Caco-2 (cell line): ENCODE measurements at regions not wholly inside any gene's neighbourhood (a gene's known extent, or its start where the extent isn't known, plus 50 kb on each side); places are given as distances from the start of the nearest gene placed in this dataset.

Experiments
- BruUV-seq: library from RNA; stranded (reverse); fragments of 400-500 nt; replicated peaks from 2 replicates; lab custom pipeline; 2021; lab: Mats Ljungman, UMichigan
- CTCF ChIA-PET: fragments of 300-600 bp; sonication (Branson Sonifier 250); formaldehyde crosslinking; loops from one replicate; lab custom pipeline; 2022; ENCODE audit warnings: antibody characterized with exemption; lab: Charles Lee
- POLR2A ChIA-PET: fragments of 300-600 bp; sonication (Branson Sonifier 250); formaldehyde crosslinking; loops from one replicate; lab custom pipeline; 2022; ENCODE audit warnings: antibody characterized with exemption; lab: Charles Lee
- DNase-seq, 2 experiments: peaks; one replicate each; pipeline versions ENCODE4 v3.0.0 to v3.0.0-alpha.2; 2020 to 2022
- H3K27me3 ChIP-seq: replicated peaks from 2 replicates; pipeline ENCODE4 v1.6.0; 2011; ENCODE audit warnings: low read length; ENCODE audit not compliant: control insufficient read depth, insufficient read depth
- H3K36me3 ChIP-seq: 2 replicates; pipeline ENCODE4 v1.5.1; 2011; ENCODE audit warnings: low read length; ENCODE audit not compliant: control insufficient read depth, insufficient read depth
- H3K4me1 ChIP-seq: fragments of 250-450 bp; sonication (Bioruptor Pico); 2 replicates; pipeline ENCODE4 v1.5.1; 2020; ENCODE audit warnings: mild to moderate bottlenecking
- H3K4me3 ChIP-seq: 2 replicates; pipeline ENCODE4 v1.5.1; 2011; ENCODE audit warnings: low read depth, mild to moderate bottlenecking, control low read depth, low read length
- H3K9me3 ChIP-seq: fragments of 250-450 bp; sonication (Bioruptor Pico); 2 replicates; pipeline ENCODE4 v1.5.1; 2020; ENCODE audit warnings: mild to moderate bottlenecking, moderate library complexity
- H3K27ac Mint-ChIP-seq: one replicate; pipeline ENCODE4 v1.8.0; 2022; ENCODE audit warnings: mixed read lengths; ENCODE audit not compliant: unreplicated experiment
- H3K27me3 Mint-ChIP-seq: one replicate; pipeline ENCODE4 v1.8.0; 2022; ENCODE audit warnings: mixed read lengths; ENCODE audit not compliant: insufficient read depth, unreplicated experiment
- H3K36me3 Mint-ChIP-seq: one replicate; pipeline ENCODE4 v1.8.0; 2022; ENCODE audit warnings: mild to moderate bottlenecking, mixed read lengths; ENCODE audit not compliant: insufficient read depth, unreplicated experiment
- H3K4me1 Mint-ChIP-seq: one replicate; pipeline ENCODE4 v1.8.0; 2022; ENCODE audit warnings: low read depth, mixed read lengths; ENCODE audit not compliant: unreplicated experiment
- H3K4me3 Mint-ChIP-seq: one replicate; pipeline ENCODE4 v1.8.0; 2022; ENCODE audit warnings: mild to moderate bottlenecking, moderate library complexity, mixed read lengths; ENCODE audit not compliant: unreplicated experiment
- H3K9me3 Mint-ChIP-seq: one replicate; pipeline ENCODE4 v1.8.0; 2022; ENCODE audit warnings: mixed read lengths; ENCODE audit not compliant: unreplicated experiment
- intact Hi-C: fragments of 100-400 bp; cut with micrococcal nuclease; formaldehyde crosslinking; loops from one replicate; pipeline ENCODE4 v1.10.0; 2022; ENCODE audit not compliant: unreplicated experiment
- TF ChIP-seq, protein P1 (sequence below), 2 experiments: fragments of 200-600 bp in 1 of 2; IDR thresholded peaks; 1 replicate in 1 of 2; 2 replicates in 1 of 2; pipeline versions ENCODE4 v1.5.1 to v1.8.0; 2011 to 2022; ENCODE audit warnings: antibody characterized with exemption in 1 of 2, control low read depth in 1 of 2, inconsistent platforms in 1 of 2, low read depth in 1 of 2, low read length in 1 of 2, mild to moderate bottlenecking in 1 of 2, moderate library complexity in 1 of 2; ENCODE audit not compliant: insufficient read depth in 1 of 2, severe bottlenecking in 1 of 2, unreplicated experiment in 1 of 2

- Histone ChIP-seq H3K9me3 (no peaks in the 10 kb centered on the region), H3K4me1 (peaks cover 10% of the 10 kb centered on the region; the same call in 1 of the 2 replicates), H3K36me3 (no peaks in the 10 kb centered on the region), H3K4me3 (no peak overlapping the region), H3K27me3 (no peaks in the 10 kb centered on the region)
- intact Hi-C loops: no loop called here
- TF ChIP-seq, protein P1, sequence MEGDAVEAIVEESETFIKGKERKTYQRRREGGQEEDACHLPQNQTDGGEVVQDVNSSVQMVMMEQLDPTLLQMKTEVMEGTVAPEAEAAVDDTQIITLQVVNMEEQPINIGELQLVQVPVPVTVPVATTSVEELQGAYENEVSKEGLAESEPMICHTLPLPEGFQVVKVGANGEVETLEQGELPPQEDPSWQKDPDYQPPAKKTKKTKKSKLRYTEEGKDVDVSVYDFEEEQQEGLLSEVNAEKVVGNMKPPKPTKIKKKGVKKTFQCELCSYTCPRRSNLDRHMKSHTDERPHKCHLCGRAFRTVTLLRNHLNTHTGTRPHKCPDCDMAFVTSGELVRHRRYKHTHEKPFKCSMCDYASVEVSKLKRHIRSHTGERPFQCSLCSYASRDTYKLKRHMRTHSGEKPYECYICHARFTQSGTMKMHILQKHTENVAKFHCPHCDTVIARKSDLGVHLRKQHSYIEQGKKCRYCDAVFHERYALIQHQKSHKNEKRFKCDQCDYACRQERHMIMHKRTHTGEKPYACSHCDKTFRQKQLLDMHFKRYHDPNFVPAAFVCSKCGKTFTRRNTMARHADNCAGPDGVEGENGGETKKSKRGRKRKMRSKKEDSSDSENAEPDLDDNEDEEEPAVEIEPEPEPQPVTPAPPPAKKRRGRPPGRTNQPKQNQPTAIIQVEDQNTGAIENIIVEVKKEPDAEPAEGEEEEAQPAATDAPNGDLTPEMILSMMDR (IDR thresholded peaks at IDR 0.05; ENCODE audit: insufficient read depth in 1 of 2, low read depth in 1 of 2, low read length in 1 of 2, severe bottlenecking in 1 of 2, unreplicated experiment in 1 of 2): no peak
- Mint-ChIP-seq H3K27ac (no peak overlapping the region), H3K27me3 (peaks cover 6% of the 10 kb centered on the region), H3K4me3 (no peak overlapping the region), H3K36me3 (peaks cover 5% of the 10 kb centered on the region), H3K9me3 (no peaks in the 10 kb centered on the region), H3K4me1 (peaks cover 18% of the 10 kb centered on the region)
- BruUV-seq: no TSS peak
- DNase-seq: no peak
- ChIA-PET CTCF (no interaction called here), POLR2A (no interaction called here)
These were observed 60.6 kb upstream of the PTPN3 start for GRCh38 chr9:109558718-109559151.

DNA sequence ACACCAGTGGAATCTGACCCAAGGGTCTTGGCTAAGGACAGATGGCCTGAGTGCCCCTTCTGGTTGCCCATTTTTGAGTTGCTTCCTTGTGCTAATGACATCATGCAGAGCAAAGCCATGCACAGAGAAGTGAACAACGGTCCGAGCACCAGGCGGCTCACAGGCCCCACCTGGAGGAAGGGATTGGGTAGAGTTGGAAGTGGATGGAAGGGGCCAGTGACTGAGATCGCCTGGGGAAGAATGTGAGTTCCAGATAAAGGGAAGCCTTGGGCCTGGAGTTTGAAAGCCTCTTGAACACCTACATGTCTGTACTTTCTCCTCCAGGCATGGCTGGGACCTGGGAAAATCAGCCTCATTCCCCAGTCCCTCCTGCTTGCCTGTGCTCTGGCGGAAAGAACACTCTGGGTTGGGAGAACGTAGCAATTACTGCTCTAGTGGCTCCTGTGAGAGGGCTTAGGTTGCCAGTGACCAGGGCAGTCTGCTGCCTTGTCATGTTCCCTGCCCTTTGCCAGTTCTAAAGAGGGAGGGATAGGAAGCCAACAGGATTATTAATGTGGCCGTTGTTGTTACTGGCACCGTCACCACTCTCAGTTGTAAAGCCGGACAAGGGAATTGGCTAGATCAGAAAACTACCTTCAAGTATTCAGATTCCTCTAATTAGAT, 62.5 kb upstream of the PTPN3 start:
- Mint-ChIP-seq H3K9me3 (no peaks in the 10 kb centered on the region), H3K27ac (no peak overlapping the region), H3K27me3 (peaks cover 6% of the 10 kb centered on the region), H3K4me3 (no peak overlapping the region), H3K36me3 (peaks cover 5% of the 10 kb centered on the region), H3K4me1 (peaks cover 18% of the 10 kb centered on the region)
- Histone ChIP-seq H3K9me3 (no peaks in the 10 kb centered on the region), H3K36me3 (no peaks in the 10 kb centered on the region), H3K4me3 (no peak overlapping the region), H3K27me3 (no peaks in the 10 kb centered on the region), H3K4me1 (peaks cover 9% of the 10 kb centered on the region; the same call in 1 of the 2 replicates)
- intact Hi-C loops: no loop called here
- ChIA-PET POLR2A (no interaction called here), CTCF (no interaction called here)
- peak; percentile 43 to 60 for DNase-seq
- no TSS peak for BruUV-seq
- TF ChIP-seq, protein P1 (IDR thresholded peaks at IDR 0.05; ENCODE audit: insufficient read depth in 1 of 2, low read depth in 1 of 2, low read length in 1 of 2, severe bottlenecking in 1 of 2, unreplicated experiment in 1 of 2): peak; percentile 40 to 44

GRCh38 chr9:109561137-109561536, 63.0 kb upstream of the PTPN3 start:
- intact Hi-C loops: no loop called here
- ChIA-PET CTCF (no interaction called here), POLR2A (no interaction called here)
- H3K27me3 Mint-ChIP-seq: peaks cover 6% of the 10 kb centered on the region
- H3K9me3 ChIP-seq: no peaks in the 10 kb centered on the region
- no peaks in the 10 kb centered on the region for H3K9me3 Mint-ChIP-seq
- DNase-seq: no peak
- no peak overlapping the region for H3K4me3 ChIP-seq
- H3K36me3 Mint-ChIP-seq: peaks cover 5% of the 10 kb centered on the region
- peaks cover 18% of the 10 kb centered on the region for H3K4me1 Mint-ChIP-seq
- no peak overlapping the region for H3K27ac Mint-ChIP-seq
- H3K36me3 ChIP-seq: no peaks in the 10 kb centered on the region
- H3K27me3 ChIP-seq: no peaks in the 10 kb centered on the region
- TF ChIP-seq, protein P1 (IDR thresholded peaks at IDR 0.05; ENCODE audit: insufficient read depth in 1 of 2, low read depth in 1 of 2, low read length in 1 of 2, severe bottlenecking in 1 of 2, unreplicated experiment in 1 of 2): no peak
- no TSS peak for BruUV-seq
- peaks cover 5% of the 10 kb centered on the region; the same call in 1 of the 2 replicates for H3K4me1 ChIP-seq
- no peak overlapping the region for H3K4me3 Mint-ChIP-seq
